IMR-90 (cell line): ENCODE measurements at regions not wholly inside any gene's neighbourhood (a gene's known extent, or its start where the extent isn't known, plus 50 kb on each side); places are given as distances from the start of the nearest gene placed in this dataset.

Source experiments
- ATAC-seq: fragments of 200-7000 bp; cut with Tn5 transposase; 2 replicates; pipeline ENCODE4 v1.9.1; 2020; ENCODE audit warnings: low read depth, mild to moderate bottlenecking, moderate library complexity
- BruUV-seq: library from RNA; stranded (reverse); fragments of 400-500 nt; replicated peaks from 2 replicates; lab custom pipeline; 2021; lab: Mats Ljungman, UMichigan
- CTCF ChIA-PET: fragments of 300-600 bp; formaldehyde crosslinking; extraction: SDS; loops from one replicate; lab custom pipeline; 2021; ENCODE audit warnings: antibody characterized with exemption; lab: Yijun Ruan, JAX
- POLR2A ChIA-PET: fragments of 300-600 bp; sonication (Branson Sonifier 250); formaldehyde crosslinking; loops from one replicate; lab custom pipeline; 2022; ENCODE audit warnings: antibody characterized with exemption; ENCODE audit not compliant: unreplicated experiment; lab: Charles Lee
- DNase-seq: peaks from one replicate; pipeline ENCODE4 v3.0.0; 2013
- H2AFZ ChIP-seq: replicated peaks from 2 replicates; pipeline ENCODE3; 2013; ENCODE audit warnings: low read length, mild to moderate bottlenecking; ENCODE audit not compliant: poor library complexity
- H2AK5ac ChIP-seq: 2 replicates; pipeline ENCODE4 v1.6.1; 2013; ENCODE audit warnings: low read depth, low read length, inconsistent platforms
- H2AK9ac ChIP-seq: replicated peaks from 2 replicates; pipeline ENCODE3; 2013; ENCODE audit warnings: mild to moderate bottlenecking, low read depth, low read length, moderate library complexity; ENCODE audit not compliant: poor library complexity
- H2BK120ac ChIP-seq: 2 replicates; pipeline ENCODE4 v1.6.1; 2013; ENCODE audit warnings: low read depth, low read length, inconsistent platforms
- H2BK15ac ChIP-seq: 3 replicates; pipeline ENCODE4 v1.6.1; 2013; ENCODE audit warnings: low read depth, low read length, inconsistent platforms
- H2BK20ac ChIP-seq: 2 replicates; pipeline ENCODE4 v1.6.1; 2013; ENCODE audit warnings: low read depth, mild to moderate bottlenecking, inconsistent platforms, low read length, moderate library complexity
- H2BK5ac ChIP-seq: 2 replicates; pipeline ENCODE4 v1.6.1; 2013; ENCODE audit warnings: mild to moderate bottlenecking, low read depth, low read length, inconsistent platforms; ENCODE audit not compliant: poor library complexity, severe bottlenecking
- H3K14ac ChIP-seq: replicated peaks from 2 replicates; pipeline ENCODE4 v1.6.1; 2013; ENCODE audit warnings: low read depth, low read length, inconsistent platforms
- H3K18ac ChIP-seq: 2 replicates; pipeline ENCODE4 v1.6.1; 2013; ENCODE audit warnings: low read depth, low read length, control low read depth
- H3K23ac ChIP-seq: 2 replicates; pipeline ENCODE4 v1.6.1; 2013; ENCODE audit warnings: low read depth, low read length, inconsistent platforms
- H3K27ac ChIP-seq: 2 replicates; pipeline ENCODE4 v1.5.1; 2013; ENCODE audit warnings: mild to moderate bottlenecking, control low read depth, low read length; ENCODE audit not compliant: insufficient read depth
- H3K27me3 ChIP-seq: 2 replicates; pipeline ENCODE4 v1.6.1; 2013; ENCODE audit warnings: low read length; ENCODE audit not compliant: control insufficient read depth, insufficient read depth
- H3K36me3 ChIP-seq: 2 replicates; pipeline ENCODE4 v1.6.1; 2013; ENCODE audit warnings: low read length, mixed read lengths; ENCODE audit not compliant: control insufficient read depth, insufficient read depth
- H3K4ac ChIP-seq: 2 replicates; pipeline ENCODE4 v1.6.1; 2013; ENCODE audit warnings: low read depth, low read length, inconsistent platforms
- H3K4me1 ChIP-seq: 2 replicates; pipeline ENCODE4 v1.6.1; 2013; ENCODE audit warnings: low read length, mixed read lengths; ENCODE audit not compliant: control insufficient read depth, insufficient read depth
- H3K4me2 ChIP-seq: 2 replicates; pipeline ENCODE4 v1.6.1; 2013; ENCODE audit warnings: low read depth, mild to moderate bottlenecking, control low read depth, low read length, moderate library complexity
- H3K4me3 ChIP-seq: 2 replicates; pipeline ENCODE4 v1.5.1; 2013; ENCODE audit warnings: low read depth, mild to moderate bottlenecking, control low read depth, low read length, moderate library complexity; ENCODE audit not compliant: insufficient read depth
- H3K56ac ChIP-seq: 2 replicates; pipeline ENCODE4 v1.6.1; 2013; ENCODE audit warnings: low read length, inconsistent platforms; ENCODE audit not compliant: insufficient read depth; ENCODE audit errors: extremely low read depth
- H3K79me1 ChIP-seq, 2 experiments: 2 replicates each; pipeline ENCODE4 v1.6.1; 2013; ENCODE audit warnings: low read length in 2 of 2, inconsistent platforms in 1 of 2, low read depth in 1 of 2
- H3K9ac ChIP-seq: 2 replicates; pipeline ENCODE4 v1.6.1; 2013; ENCODE audit warnings: low read depth, low read length, control low read depth
- H3K9me1 ChIP-seq: 2 replicates; pipeline ENCODE4 v1.6.1; 2013; ENCODE audit warnings: low read length, inconsistent platforms; ENCODE audit not compliant: insufficient read depth
- H3K9me3 ChIP-seq: 2 replicates; pipeline ENCODE4 v1.6.1; 2013; ENCODE audit warnings: low read length; ENCODE audit not compliant: control insufficient read depth, insufficient read depth
- H4K20me1 ChIP-seq: 2 replicates; pipeline ENCODE4 v1.6.1; 2013; ENCODE audit warnings: low read length, inconsistent platforms; ENCODE audit not compliant: insufficient read depth
- H4K5ac ChIP-seq: 2 replicates; pipeline ENCODE4 v1.6.1; 2013; ENCODE audit warnings: mild to moderate bottlenecking, low read depth, low read length, control low read depth
- H4K8ac ChIP-seq, 2 experiments: 2 replicates each; pipeline ENCODE4 v1.6.1; 2013; ENCODE audit warnings: low read depth in 2 of 2, low read length in 2 of 2, control low read depth in 1 of 2, inconsistent platforms in 1 of 2
- H4K91ac ChIP-seq: 2 replicates; pipeline ENCODE4 v1.6.1; 2013; ENCODE audit warnings: low read depth, low read length, inconsistent platforms; ENCODE audit not compliant: insufficient read depth
- FOS ChIP-seq: fragments of 150-350 bp; IDR thresholded peaks from 2 replicates; pipeline ENCODE4 v1.6.1; 2016; ENCODE audit warnings: low read depth, low read length
- MAFK ChIP-seq: IDR thresholded peaks from 2 replicates; pipeline ENCODE4 v1.6.1; 2012; ENCODE audit warnings: low read depth, low read length, improper control_type of control experiment
- MAZ ChIP-seq: IDR thresholded peaks from 2 replicates; pipeline ENCODE4 v1.6.1; 2012; ENCODE audit warnings: low read depth, mild to moderate bottlenecking, low read length, improper control_type of control experiment, moderate library complexity, borderline replicate concordance
- MXI1 ChIP-seq: IDR thresholded peaks from 2 replicates; pipeline ENCODE4 v1.6.1; 2012; ENCODE audit warnings: low read depth, mild to moderate bottlenecking, low read length, moderate library complexity, borderline replicate concordance
- dilution Hi-C: fragments of 300-500 bp; cut with HindIII; formaldehyde crosslinking; loops from one replicate; pipeline ENCODE4 v1.14.3; 2018; ENCODE audit warnings: low sequenced_read_pairs; ENCODE audit not compliant: unreplicated experiment
- in situ Hi-C: fragments of 300-500 bp; cut with MboI; formaldehyde crosslinking; loops from 3 replicates; pipeline ENCODE4 v1.14.3; 2019; ENCODE audit warnings: low sequenced_read_pairs, inconsistent platforms, mixed read lengths
- intact Hi-C: fragments of 100-400 bp; cut with micrococcal nuclease; formaldehyde crosslinking; loops from 2 replicates; pipeline ENCODE4 v1.10.0; 2022

- Histone ChIP-seq H3K9me3 (no peaks in the 10 kb centered on the region), H3K79me1 (no peaks in the 10 kb centered on the region), H3K23ac (no peak overlapping the region), H3K56ac (no peak overlapping the region), H2AFZ (no peak overlapping the region), H4K8ac (no peak overlapping the region), H3K9ac (no peak overlapping the region), H2AK9ac (no peak overlapping the region), H3K36me3 (no peaks in the 10 kb centered on the region), H2BK20ac (no peak overlapping the region), H3K4me1 (no peaks in the 10 kb centered on the region), H3K4ac (no peak overlapping the region), H3K9me1 (no peaks in the 10 kb centered on the region), H3K27me3 (no peaks in the 10 kb centered on the region), H3K14ac (no peak overlapping the region), H4K5ac (no peak overlapping the region), H3K4me3 (no peak overlapping the region), H3K27ac (no peak overlapping the region), H2BK120ac (no peak overlapping the region), H3K18ac (no peak overlapping the region), H2AK5ac (no peak overlapping the region), H2BK5ac (no peak overlapping the region), H4K91ac (no peak overlapping the region), H3K4me2 (no peak overlapping the region), H4K20me1 (no peaks in the 10 kb centered on the region), H2BK15ac (no peak overlapping the region)
- no TSS peak for BruUV-seq
- in situ Hi-C loops (no loop called here), dilution Hi-C loops (no loop called here), intact Hi-C loops (no loop called here)
- TF ChIP-seq MXI1 (no peak), MAFK (no peak), MAZ (no peak), FOS (no peak)
- no peak for ATAC-seq
- ChIA-PET POLR2A (no interaction called here), CTCF (no interaction called here)
- no peak for DNase-seq
These were observed 466.3 kb downstream of the ARL4A start for GRCh38 chr7:13153742-13154141.
